K562 (cell line): ENCODE measurements at regions not wholly inside any gene's neighbourhood (a gene's known extent, or its start where the extent isn't known, plus 50 kb on each side); places are given as distances from the start of the nearest gene placed in this dataset.

ENCODE experiments used
- ATAC-seq: fragments of 200-7000 bp; cut with Tn5 transposase; 3 replicates; pipeline ENCODE4 v1.9.1; 2020; ENCODE audit warnings: moderate library complexity
- BruUV-seq: library from RNA; stranded (reverse); fragments of 400-500 nt; replicated peaks from 2 replicates; lab custom pipeline; 2021; lab: Mats Ljungman, UMichigan
- CTCF ChIA-PET: fragments of 300-600 bp; formaldehyde crosslinking; extraction: SDS; loops from one replicate; lab custom pipeline; 2021; ENCODE audit warnings: low intra/inter-chr PET ratio; lab: Yijun Ruan, JAX
- POLR2A ChIA-PET: fragments of 300-600, 350-650 bp; sonication (Branson Sonifier 250); formaldehyde crosslinking; extraction: SDS; loops from one replicate; lab custom pipeline; 2021; ENCODE audit warnings: antibody characterized with exemption, inconsistent platforms; lab: Yijun Ruan, JAX
- DNase-seq, 4 experiments: peaks; one replicate each; pipeline versions ENCODE4 v3.0.0 to v3.0.0-alpha.2; 2011 to 2018; ENCODE audit warnings: low spot score in 3 of 4, mixed read lengths in 3 of 4; ENCODE audit errors: extremely low read depth in 1 of 4
- FAIRE-seq: peaks from 2 replicates; lab custom pipeline; 2011; peaks lifted over from hg19 to GRCh38; lab: Jason Lieb, UNC
- H2AFZ ChIP-seq: 2 replicates; pipeline ENCODE4 v1.6.0; 2011; ENCODE audit warnings: low read depth, low read length, control low read depth, inconsistent platforms
- H3K27ac ChIP-seq: fragments of 200-600 bp; 3 replicates; pipeline ENCODE4 v1.8.0; 2011; ENCODE audit warnings: low read depth, mild to moderate bottlenecking, control low read depth, inconsistent platforms, low read length, moderate library complexity, mixed read lengths; ENCODE audit errors: extremely low read depth
- H3K27me3 ChIP-seq, 2 experiments: fragments of 300-600 bp in 1 of 2; 2 replicates in 1 of 2; 3 replicates in 1 of 2; pipeline versions ENCODE4 v1.6.0 to v1.8.0; 2011; ENCODE audit warnings: inconsistent platforms in 2 of 2, low read length in 2 of 2, mild to moderate bottlenecking in 1 of 2, mixed read lengths in 1 of 2, moderate library complexity in 1 of 2; ENCODE audit not compliant: control insufficient read depth in 2 of 2, insufficient read depth in 2 of 2
- H3K36me3 ChIP-seq: fragments of 300-600 bp; 3 replicates; pipeline ENCODE4 v1.8.0; 2011; ENCODE audit warnings: mild to moderate bottlenecking, low read length, inconsistent platforms; ENCODE audit not compliant: control insufficient read depth, insufficient read depth
- H3K4me1 ChIP-seq, 2 experiments: fragments of 200-600 bp in 1 of 2; replicated peaks in 1 of 2; 2 replicates in 1 of 2; 3 replicates in 1 of 2; pipeline versions ENCODE4 v1.5.1 to v1.8.0; 2011; ENCODE audit warnings: inconsistent platforms in 2 of 2, low read length in 2 of 2, mild to moderate bottlenecking in 1 of 2, mixed read lengths in 1 of 2, moderate library complexity in 1 of 2; ENCODE audit not compliant: control insufficient read depth in 2 of 2, insufficient read depth in 2 of 2
- H3K4me2 ChIP-seq: 2 replicates; pipeline ENCODE4 v1.6.1; 2011; ENCODE audit warnings: low read length, control low read depth, inconsistent platforms, mixed read lengths; ENCODE audit not compliant: insufficient read depth
- H3K4me3 ChIP-seq: fragments of 200-600 bp; sonication (generic), shearing (Covaris generic); 2 replicates; pipeline ENCODE4 v1.5.1; 2016; ENCODE audit warnings: control low read depth, inconsistent platforms
- H3K79me2 ChIP-seq: fragments of 200-600 bp; 3 replicates; pipeline ENCODE4 v1.8.0; 2011; ENCODE audit warnings: low read length, inconsistent platforms; ENCODE audit not compliant: control insufficient read depth, insufficient read depth
- H3K9ac ChIP-seq, 2 experiments: 2 replicates each; pipeline versions ENCODE4 v1.6.0 to v1.6.1; 2011; ENCODE audit warnings: low read depth in 2 of 2, low read length in 2 of 2, control low read depth in 1 of 2, inconsistent platforms in 1 of 2, mild to moderate bottlenecking in 1 of 2, mixed read lengths in 1 of 2; ENCODE audit not compliant: insufficient read depth in 1 of 2
- H3K9me1 ChIP-seq: one replicate; pipeline ENCODE4 v1.6.0; 2011; ENCODE audit warnings: inconsistent platforms, mild to moderate bottlenecking, low read length, moderate library complexity; ENCODE audit not compliant: control insufficient read depth, insufficient read depth
- H3K9me3 ChIP-seq: replicated peaks from 2 replicates; pipeline ENCODE4 v1.5.1; 2011; ENCODE audit warnings: low read depth, low read length, inconsistent platforms; ENCODE audit not compliant: control insufficient read depth, insufficient read depth
- H4K20me1 ChIP-seq: replicated peaks from 2 replicates; pipeline ENCODE4 v1.6.1; 2011; ENCODE audit warnings: low read length, inconsistent platforms, mixed read lengths; ENCODE audit not compliant: control insufficient read depth, insufficient read depth
- BDP1 ChIP-seq: IDR thresholded peaks from 3 replicates; pipeline ENCODE4 v1.6.1; 2011; ENCODE audit not compliant: insufficient read length, insufficient read depth
- MED1 ChIP-seq: sonication (generic); formaldehyde crosslinking; IDR thresholded peaks from 2 replicates; pipeline ENCODE4 v1.8.1; 2023; ENCODE audit warnings: missing genetic modification reagents, borderline replicate concordance
- MXI1 ChIP-seq: IDR thresholded peaks from 2 replicates; pipeline ENCODE4 v1.6.1; 2011; ENCODE audit warnings: low read depth, mild to moderate bottlenecking, improper control_type of control experiment, low read length
- NEUROD1 ChIP-seq: fragments of 150-350 bp; IDR thresholded peaks from 2 replicates; pipeline ENCODE4 v1.6.1; 2014; ENCODE audit warnings: borderline replicate concordance, low read length, low read depth; ENCODE audit not compliant: partially characterized antibody
- POLR3A ChIP-seq: IDR thresholded peaks from 2 replicates; pipeline ENCODE4 v1.6.1; 2011; ENCODE audit warnings: borderline replicate concordance, mild to moderate bottlenecking, moderate library complexity; ENCODE audit not compliant: insufficient read length, insufficient read depth; ENCODE audit errors: extremely low read depth
- RCOR1 ChIP-seq, 2 experiments: IDR thresholded peaks; 2 replicates each; pipeline ENCODE4 v1.6.1; 2012; ENCODE audit warnings: low read depth in 2 of 2, low read length in 2 of 2, borderline replicate concordance in 1 of 2, improper control_type of control experiment in 1 of 2
- TFAM ChIP-seq: fragments of 250-450 bp; sonication (Bioruptor Pico); conservative IDR thresholded peaks from 2 replicates; pipeline ENCODE4 v1.5.0; 2021; ENCODE audit warnings: mild to moderate bottlenecking, moderate library complexity
- XRCC5 ChIP-seq: fragments of 200-400 bp; formaldehyde crosslinking; IDR thresholded peaks from 2 replicates; pipeline ENCODE4 v1.6.1; 2017; ENCODE audit warnings: low read depth, mild to moderate bottlenecking, low read length
- ZNF764 ChIP-seq: fragments of 250-450 bp; sonication (Bioruptor Pico); IDR thresholded peaks from 2 replicates; pipeline ENCODE4 v1.4.0; 2020; ENCODE audit warnings: low read depth, mild to moderate bottlenecking, moderate library complexity
- WGBS: fragments of 100-300 bp; shearing (Covaris generic); methylation state at CpG from one replicate; pipeline ENCODE4 v1.1.6; 2016; ENCODE audit warnings: low coverage, mixed read lengths; ENCODE audit not compliant: insufficient coverage; ENCODE audit errors: missing lambda C conversion rate; 5-methylcytosine and 5-hydroxymethylcytosine counted together
- in situ Hi-C: fragments of 300-500 bp; cut with MboI; formaldehyde crosslinking; loops from 4 replicates; pipeline ENCODE4 v1.15.0; 2018; ENCODE audit warnings: inconsistent platforms, mixed read lengths
- intact Hi-C: fragments of 100-400 bp; cut with micrococcal nuclease; formaldehyde crosslinking; loops from 2 replicates; pipeline ENCODE4 v1.14.2; 2022
- TF ChIP-seq, protein P1 (sequence below): sonication (generic); formaldehyde crosslinking; IDR thresholded peaks from 2 replicates; pipeline ENCODE4 v1.8.1; 2023; ENCODE audit warnings: mild to moderate bottlenecking, missing genetic modification reagents
- TF ChIP-seq, protein P2 (sequence below): fragments of 200-800 bp; sonication (Bioruptor generic); IDR thresholded peaks from 2 replicates; pipeline ENCODE4 v1.6.1; 2017; ENCODE audit warnings: missing genetic modification characterization, missing compliant biosample characterization
- TF ChIP-seq, protein P3 (sequence below): fragments of 450-650 bp; formaldehyde crosslinking; IDR thresholded peaks from 2 replicates; pipeline ENCODE4 v1.4.0; 2022; ENCODE audit warnings: mild to moderate bottlenecking, moderate library complexity

DNA sequence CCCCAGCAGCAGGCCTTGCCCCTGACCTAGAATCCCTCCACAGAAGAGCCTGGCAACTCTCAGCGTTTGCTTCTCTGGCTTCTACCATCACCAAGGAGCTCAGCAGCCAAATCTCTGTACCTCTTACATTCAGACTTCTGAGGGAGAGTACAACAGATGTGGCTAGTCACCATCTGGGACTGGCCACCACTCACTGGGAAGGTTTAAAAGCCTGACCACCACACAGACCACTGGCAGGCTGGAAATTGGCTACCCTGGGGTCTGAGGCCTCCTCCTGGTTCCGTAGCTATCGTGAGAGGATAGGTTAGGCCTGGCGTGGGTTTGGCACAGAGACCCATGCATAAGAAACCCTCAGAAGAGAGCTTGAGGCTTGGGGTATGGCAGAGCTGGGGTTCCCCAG lies 478.5 kb upstream of the CADM1 start:
- BruUV-seq: no TSS peak
- FAIRE-seq: no peak
- Histone ChIP-seq H3K4me2 (no peak overlapping the region), H3K27me3 (no peaks in the 10 kb centered on the region), H3K79me2 (no peaks in the 10 kb centered on the region), H3K36me3 (no peaks in the 10 kb centered on the region), H3K9ac (no peak overlapping the region), H3K4me1 (no peaks in the 10 kb centered on the region), H2AFZ (no peak overlapping the region), H3K4me3 (no peak overlapping the region), H3K27ac (no peak overlapping the region), H4K20me1 (peaks cover 3% of the 10 kb centered on the region; the same call in 1 of the 2 replicates), H3K9me1 (no peaks in the 10 kb centered on the region), H3K9me3 (no peaks in the 10 kb centered on the region)
- TF ChIP-seq TFAM (no peak), MXI1 (no peak), ZNF764 (CRISPR knock-in tag) (no peak), MED1 (CRISPR knock-in tag) (no peak), BDP1 (no peak), NEUROD1 (no peak), POLR3A (no peak), RCOR1 (IDR thresholded peaks at IDR 0.05; ENCODE audit: borderline replicate concordance in 1 of 2, low read depth in 2 of 2, low read length in 2 of 2) (no peak), XRCC5 (no peak)
- TF ChIP-seq, protein P1, sequence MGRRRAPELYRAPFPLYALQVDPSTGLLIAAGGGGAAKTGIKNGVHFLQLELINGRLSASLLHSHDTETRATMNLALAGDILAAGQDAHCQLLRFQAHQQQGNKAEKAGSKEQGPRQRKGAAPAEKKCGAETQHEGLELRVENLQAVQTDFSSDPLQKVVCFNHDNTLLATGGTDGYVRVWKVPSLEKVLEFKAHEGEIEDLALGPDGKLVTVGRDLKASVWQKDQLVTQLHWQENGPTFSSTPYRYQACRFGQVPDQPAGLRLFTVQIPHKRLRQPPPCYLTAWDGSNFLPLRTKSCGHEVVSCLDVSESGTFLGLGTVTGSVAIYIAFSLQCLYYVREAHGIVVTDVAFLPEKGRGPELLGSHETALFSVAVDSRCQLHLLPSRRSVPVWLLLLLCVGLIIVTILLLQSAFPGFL (CRISPR knock-in tag): no peak
- TF ChIP-seq, protein P2, sequence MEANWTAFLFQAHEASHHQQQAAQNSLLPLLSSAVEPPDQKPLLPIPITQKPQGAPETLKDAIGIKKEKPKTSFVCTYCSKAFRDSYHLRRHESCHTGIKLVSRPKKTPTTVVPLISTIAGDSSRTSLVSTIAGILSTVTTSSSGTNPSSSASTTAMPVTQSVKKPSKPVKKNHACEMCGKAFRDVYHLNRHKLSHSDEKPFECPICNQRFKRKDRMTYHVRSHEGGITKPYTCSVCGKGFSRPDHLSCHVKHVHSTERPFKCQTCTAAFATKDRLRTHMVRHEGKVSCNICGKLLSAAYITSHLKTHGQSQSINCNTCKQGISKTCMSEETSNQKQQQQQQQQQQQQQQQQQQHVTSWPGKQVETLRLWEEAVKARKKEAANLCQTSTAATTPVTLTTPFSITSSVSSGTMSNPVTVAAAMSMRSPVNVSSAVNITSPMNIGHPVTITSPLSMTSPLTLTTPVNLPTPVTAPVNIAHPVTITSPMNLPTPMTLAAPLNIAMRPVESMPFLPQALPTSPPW (CRISPR knock-in tag): no peak
- TF ChIP-seq, protein P3, sequence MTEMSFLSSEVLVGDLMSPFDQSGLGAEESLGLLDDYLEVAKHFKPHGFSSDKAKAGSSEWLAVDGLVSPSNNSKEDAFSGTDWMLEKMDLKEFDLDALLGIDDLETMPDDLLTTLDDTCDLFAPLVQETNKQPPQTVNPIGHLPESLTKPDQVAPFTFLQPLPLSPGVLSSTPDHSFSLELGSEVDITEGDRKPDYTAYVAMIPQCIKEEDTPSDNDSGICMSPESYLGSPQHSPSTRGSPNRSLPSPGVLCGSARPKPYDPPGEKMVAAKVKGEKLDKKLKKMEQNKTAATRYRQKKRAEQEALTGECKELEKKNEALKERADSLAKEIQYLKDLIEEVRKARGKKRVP (CRISPR knock-in tag): no peak
- ChIA-PET POLR2A (no interaction called here), CTCF (no interaction called here)
- DNase-seq: no peak
- no peak for ATAC-seq
- intact Hi-C loops: loop anchor here (10.0 kb wide), 1 partner anchor 648 kb away; no protein-coding TSS in a partner anchor
- in situ Hi-C loops: no loop called here
- 3% methylated on average over 4 of the region's 4 CpGs for WGBS
